ENCODE measurements at regions not wholly inside any gene's neighbourhood (a gene's known extent, or its start where the extent isn't known, plus 50 kb on each side); places are given as distances from the start of the nearest gene placed in this dataset.
"Not testable (repeated sequence)": the region's sequence is repeated elsewhere in the genome, so short reads cannot be mapped to it uniquely, and the experiment has no call there.

DNA sequence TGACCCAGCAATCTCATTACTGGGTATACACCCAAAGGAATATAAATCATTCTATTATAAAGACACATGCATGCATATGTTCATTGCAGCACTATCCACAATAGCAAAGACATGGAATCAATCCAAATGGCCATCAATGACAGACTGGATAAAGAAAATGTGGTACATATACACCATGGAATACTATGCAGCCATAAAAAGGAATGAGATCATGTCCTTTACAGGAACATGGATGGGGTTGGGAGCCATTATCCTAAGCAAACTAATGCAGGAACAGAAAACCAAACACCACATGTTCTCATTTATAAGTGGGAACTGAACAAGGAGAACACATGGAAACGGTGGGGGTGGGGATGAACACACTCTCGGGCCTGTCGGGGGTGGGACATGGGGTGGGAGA lies 129.2 kb upstream of the STK26 start:
- H3K27me3 ChIP-seq (ENCODE audit: control insufficient read depth in 1 of 2, insufficient read depth in 2 of 2, low read length in 2 of 2); H3K4me3 ChIP-seq (ENCODE audit: low read length in 2 of 2); H3K9ac ChIP-seq (ENCODE audit: low read length in 2 of 2): not testable (repeated sequence)

DNA sequence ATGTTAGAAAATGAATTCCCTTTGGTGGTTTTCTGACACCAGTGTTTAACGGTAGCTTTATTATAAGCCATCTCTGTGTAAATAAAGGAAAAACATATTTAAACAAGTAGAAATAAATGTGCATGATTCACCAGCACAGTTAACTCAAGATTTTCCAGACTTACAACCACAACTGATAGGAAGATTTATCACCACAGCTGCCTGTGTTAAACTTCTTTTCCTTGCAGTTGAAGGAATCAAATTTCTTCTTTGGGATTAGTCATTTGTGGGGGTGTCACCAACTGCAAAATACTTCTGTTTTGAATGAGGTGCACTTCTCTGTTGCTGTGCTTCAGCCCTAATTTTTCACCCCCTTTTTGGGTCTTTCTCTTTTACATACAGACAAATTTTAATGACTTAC lies 128.1 kb upstream of the STK26 start:
- H3K9me3 ChIP-seq (ENCODE audit: control insufficient read depth in 2 of 2, low read length in 2 of 2) = no peaks in the 10 kb centered on the region

More for the DNA sequence above, 129.2 kb upstream of the STK26 start:
- H3K4me1 ChIP-seq (ENCODE audit: control insufficient read depth, insufficient read depth, low read length); H3K27ac ChIP-seq (ENCODE audit: low read length); H3K36me3 ChIP-seq (ENCODE audit: control insufficient read depth in 2 of 2, insufficient read depth in 2 of 2, low read length in 2 of 2); H3K9me3 ChIP-seq (ENCODE audit: control insufficient read depth in 2 of 2, low read length in 2 of 2): not testable (repeated sequence)

DNA sequence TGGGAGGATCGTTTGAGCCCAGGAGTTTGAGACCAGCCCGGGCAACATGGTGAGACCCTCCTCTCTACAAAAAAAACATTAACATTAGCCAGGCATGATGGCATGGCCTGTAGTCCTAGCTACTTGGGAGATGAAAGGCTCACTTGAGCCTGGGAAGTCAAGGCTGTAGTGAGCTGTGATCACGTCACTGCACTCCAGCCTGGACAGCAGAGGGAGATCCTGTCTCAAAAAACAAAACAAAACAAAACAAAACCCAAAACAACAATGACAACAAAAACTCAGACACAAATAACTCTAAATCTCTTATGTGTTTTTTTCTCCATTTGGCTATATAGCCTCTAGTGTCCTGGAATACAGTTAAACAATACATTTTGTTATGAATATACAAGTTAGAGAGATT lies 127.3 kb upstream of the STK26 start:
- Histone ChIP-seq H3K36me3 (ENCODE audit: control insufficient read depth in 2 of 2, insufficient read depth in 2 of 2, low read length in 2 of 2) (no peaks in the 10 kb centered on the region), H3K9ac (ENCODE audit: low read length in 2 of 2) (no peak overlapping the region), H3K27me3 (ENCODE audit: control insufficient read depth in 1 of 2, insufficient read depth in 2 of 2, low read length in 2 of 2) (peaks cover 0 to 2% of the 10 kb centered on the region in 2 donors), H3K27ac (ENCODE audit: low read length) (no peak overlapping the region), H3K9me3 (ENCODE audit: control insufficient read depth in 2 of 2, low read length in 2 of 2) (no peaks in the 10 kb centered on the region), H3K4me3 (ENCODE audit: low read length in 2 of 2) (no peak overlapping the region), H3K4me1 (ENCODE audit: control insufficient read depth, insufficient read depth, low read length) (no peaks in the 10 kb centered on the region)

More for the DNA sequence above, 128.1 kb upstream of the STK26 start:
- H3K4me3 ChIP-seq (ENCODE audit: low read length in 2 of 2) = no peak overlapping the region
- H3K27ac ChIP-seq (ENCODE audit: low read length) = no peak overlapping the region
- H3K9ac ChIP-seq (ENCODE audit: low read length in 2 of 2) = no peak overlapping the region
- no peaks in the 10 kb centered on the region for H3K4me1 ChIP-seq (ENCODE audit: control insufficient read depth, insufficient read depth, low read length)
- peaks cover 0 to 2% of the 10 kb centered on the region in 2 donors for H3K27me3 ChIP-seq (ENCODE audit: control insufficient read depth in 1 of 2, insufficient read depth in 2 of 2, low read length in 2 of 2)
- no peaks in the 10 kb centered on the region for H3K36me3 ChIP-seq (ENCODE audit: control insufficient read depth in 2 of 2, insufficient read depth in 2 of 2, low read length in 2 of 2)

DNA sequence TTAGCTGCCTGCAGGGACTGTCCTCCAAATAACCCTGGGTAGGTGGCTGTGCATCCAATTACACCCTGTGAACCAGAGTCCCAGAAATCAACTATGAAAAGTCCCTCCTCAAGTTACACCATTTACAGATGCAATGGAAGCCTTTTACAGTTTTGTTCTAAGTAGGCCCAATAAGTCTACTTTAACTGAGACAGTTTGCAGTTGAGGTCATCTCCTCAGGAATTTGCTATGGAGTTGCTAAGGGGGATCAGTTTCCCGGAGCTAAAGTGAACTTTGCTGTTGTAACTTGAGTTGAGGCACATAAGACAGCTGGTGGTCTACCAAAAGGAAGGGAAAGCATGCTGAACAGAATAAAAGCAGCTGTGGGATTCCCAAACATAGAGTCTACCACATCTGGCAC lies 121.6 kb upstream of the STK26 start:
- no peaks in the 10 kb centered on the region for H3K4me1 ChIP-seq (ENCODE audit: control insufficient read depth, insufficient read depth, low read length)
- no peak overlapping the region for H3K4me3 ChIP-seq (ENCODE audit: low read length in 2 of 2)
- H3K36me3 ChIP-seq (ENCODE audit: control insufficient read depth in 2 of 2, insufficient read depth in 2 of 2, low read length in 2 of 2) = no peaks in the 10 kb centered on the region
- H3K27me3 ChIP-seq (ENCODE audit: control insufficient read depth in 1 of 2, insufficient read depth in 2 of 2, low read length in 2 of 2) = peaks cover 0 to 2% of the 10 kb centered on the region in 2 donors
- H3K27ac ChIP-seq (ENCODE audit: low read length) = no peak overlapping the region
- H3K9ac ChIP-seq (ENCODE audit: low read length in 2 of 2) = no peak overlapping the region
- no peaks in the 10 kb centered on the region for H3K9me3 ChIP-seq (ENCODE audit: control insufficient read depth in 2 of 2, low read length in 2 of 2)

DNA sequence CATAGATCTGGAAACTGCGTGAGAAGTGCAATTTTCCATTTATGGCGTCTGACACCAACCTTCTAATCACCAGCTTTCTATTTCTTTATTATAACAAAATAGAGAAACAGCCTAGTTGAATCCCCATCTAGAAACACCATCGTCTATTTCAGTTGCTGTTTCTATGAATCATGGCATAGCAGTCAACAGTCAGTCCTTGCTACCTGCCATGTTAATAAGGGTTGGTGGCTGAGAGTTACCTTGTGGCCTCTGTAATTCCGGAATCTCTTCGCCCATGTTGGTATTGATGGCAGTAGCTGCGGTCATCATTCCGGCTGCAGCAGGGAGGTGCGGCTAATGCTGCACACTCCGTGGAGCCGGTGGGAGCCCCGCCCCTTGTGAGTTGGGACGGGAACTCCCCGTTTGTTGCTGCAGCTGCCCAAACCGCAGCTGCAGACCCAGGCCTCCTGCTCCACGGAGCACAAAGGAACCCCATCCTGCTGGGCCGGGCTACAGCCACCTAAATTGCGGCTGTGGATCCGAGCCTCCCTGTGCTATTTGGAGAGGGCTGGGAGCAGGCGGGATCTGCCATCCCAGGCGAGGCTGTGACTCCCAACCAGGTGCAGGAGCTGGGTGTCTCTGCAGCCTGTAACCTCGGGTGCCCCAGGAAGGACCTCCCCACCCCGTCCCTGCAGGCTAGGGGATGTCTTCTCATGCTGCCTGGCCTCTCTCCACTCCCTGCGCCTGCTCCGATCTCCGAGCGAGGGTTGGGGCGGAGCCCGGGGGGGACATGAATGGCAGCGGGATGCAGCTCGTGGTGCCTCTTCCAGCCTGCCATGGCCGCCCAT lies 115.4 kb upstream of the STK26 start:
- no peaks in the 10 kb centered on the region for H3K36me3 ChIP-seq (ENCODE audit: control insufficient read depth in 2 of 2, insufficient read depth in 2 of 2, low read length in 2 of 2)
- H3K27ac ChIP-seq (ENCODE audit: low read length) = no peak overlapping the region
- peaks cover 0 to 7% of the 10 kb centered on the region in 2 donors for H3K27me3 ChIP-seq (ENCODE audit: control insufficient read depth in 1 of 2, insufficient read depth in 2 of 2, low read length in 2 of 2)
- no peak overlapping the region for H3K4me3 ChIP-seq (ENCODE audit: low read length in 2 of 2)
- H3K4me1 ChIP-seq (ENCODE audit: control insufficient read depth, insufficient read depth, low read length) = no peaks in the 10 kb centered on the region
- H3K9me3 ChIP-seq (ENCODE audit: control insufficient read depth in 2 of 2, low read length in 2 of 2) = no peaks in the 10 kb centered on the region
- no peak overlapping the region for H3K9ac ChIP-seq (ENCODE audit: low read length in 2 of 2)

DNA sequence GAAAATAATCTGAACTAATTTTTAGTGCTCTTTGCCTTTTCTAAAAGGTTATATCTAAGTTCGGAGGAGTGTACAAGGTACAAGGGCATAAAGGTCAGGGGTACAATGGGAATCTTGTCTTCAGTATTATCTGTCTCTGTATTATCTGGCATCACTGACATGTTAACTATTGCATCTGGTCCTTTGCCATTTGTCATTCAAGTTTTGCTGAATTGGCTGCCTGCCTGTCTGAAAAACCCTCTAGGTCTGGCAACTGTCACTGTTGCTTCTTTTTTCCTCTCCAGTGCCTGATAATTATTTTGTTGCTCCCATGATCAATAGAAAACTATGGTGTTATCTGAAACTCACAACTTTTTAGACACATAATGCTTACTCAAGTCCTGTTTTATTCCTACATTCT lies 112.5 kb upstream of the STK26 start:
- Histone ChIP-seq H3K27me3 (ENCODE audit: control insufficient read depth in 1 of 2, insufficient read depth in 2 of 2, low read length in 2 of 2) (peaks cover 0 to 7% of the 10 kb centered on the region in 2 donors), H3K36me3 (ENCODE audit: control insufficient read depth in 2 of 2, insufficient read depth in 2 of 2, low read length in 2 of 2) (no peaks in the 10 kb centered on the region), H3K4me3 (ENCODE audit: low read length in 2 of 2) (no peak overlapping the region)

DNA sequence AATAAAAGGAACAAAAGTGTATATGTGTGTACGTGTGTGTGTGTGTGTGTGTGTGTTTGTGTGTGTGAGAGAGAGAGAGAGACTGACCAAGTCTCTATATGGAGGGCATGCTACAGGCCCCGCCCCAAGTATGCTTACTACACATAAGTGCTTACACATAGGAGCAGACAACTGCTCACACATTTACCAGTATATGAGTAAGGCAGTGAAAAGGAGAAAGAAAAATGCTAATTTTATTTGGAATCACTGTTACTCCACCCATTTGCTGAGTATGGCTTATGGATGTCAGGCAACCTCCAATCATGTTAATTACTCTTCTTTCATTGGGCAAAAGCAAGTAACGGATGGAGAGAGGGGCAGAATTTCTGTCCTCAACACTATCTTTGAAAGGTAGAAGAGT lies 107.6 kb upstream of the STK26 start:
- peaks cover 0 to 13% of the 10 kb centered on the region in 2 donors for H3K27me3 ChIP-seq (ENCODE audit: control insufficient read depth in 1 of 2, insufficient read depth in 2 of 2, low read length in 2 of 2)
- H3K9me3 ChIP-seq (ENCODE audit: control insufficient read depth in 2 of 2, low read length in 2 of 2) = no peaks in the 10 kb centered on the region
- H3K36me3 ChIP-seq (ENCODE audit: control insufficient read depth in 2 of 2, insufficient read depth in 2 of 2, low read length in 2 of 2) = no peaks in the 10 kb centered on the region
- H3K4me3 ChIP-seq (ENCODE audit: low read length in 2 of 2) = no peak overlapping the region
- no peaks in the 10 kb centered on the region for H3K4me1 ChIP-seq (ENCODE audit: control insufficient read depth, insufficient read depth, low read length)
- H3K27ac ChIP-seq (ENCODE audit: low read length) = no peak overlapping the region
- H3K9ac ChIP-seq (ENCODE audit: low read length in 2 of 2) = no peak overlapping the region

More for the DNA sequence above, 112.5 kb upstream of the STK26 start:
- Histone ChIP-seq H3K4me1 (ENCODE audit: control insufficient read depth, insufficient read depth, low read length) (no peaks in the 10 kb centered on the region), H3K9me3 (ENCODE audit: control insufficient read depth in 2 of 2, low read length in 2 of 2) (no peaks in the 10 kb centered on the region), H3K27ac (ENCODE audit: low read length) (no peak overlapping the region), H3K9ac (ENCODE audit: low read length in 2 of 2) (no peak overlapping the region)

DNA sequence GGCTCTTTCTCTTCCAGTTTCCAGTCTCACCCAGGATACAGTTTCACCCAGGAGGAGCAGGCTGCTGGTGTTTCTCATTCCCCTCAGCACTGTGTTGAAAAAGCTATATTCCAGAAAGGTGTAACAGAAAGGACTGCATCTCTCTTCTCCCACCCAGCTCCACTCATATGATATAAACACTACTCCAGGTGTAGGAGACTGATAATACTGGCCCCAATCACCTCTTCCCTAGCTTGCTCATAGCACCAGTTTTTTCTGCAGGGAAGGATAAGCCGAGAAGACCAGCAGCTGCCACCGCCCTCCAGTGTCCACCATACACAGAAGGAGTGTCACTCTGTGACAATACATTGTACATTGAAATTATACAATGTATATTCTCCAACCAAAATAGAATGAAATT lies 105.5 kb upstream of the STK26 start:
- Histone ChIP-seq H3K9me3 (ENCODE audit: control insufficient read depth in 2 of 2, low read length in 2 of 2) (no peaks in the 10 kb centered on the region), H3K27me3 (ENCODE audit: control insufficient read depth in 1 of 2, insufficient read depth in 2 of 2, low read length in 2 of 2) (peaks cover 0 to 13% of the 10 kb centered on the region in 2 donors), H3K4me3 (ENCODE audit: low read length in 2 of 2) (no peak overlapping the region), H3K9ac (ENCODE audit: low read length in 2 of 2) (no peak overlapping the region), H3K4me1 (ENCODE audit: control insufficient read depth, insufficient read depth, low read length) (no peaks in the 10 kb centered on the region), H3K36me3 (ENCODE audit: control insufficient read depth in 2 of 2, insufficient read depth in 2 of 2, low read length in 2 of 2) (no peaks in the 10 kb centered on the region), H3K27ac (ENCODE audit: low read length) (no peak overlapping the region)

DNA sequence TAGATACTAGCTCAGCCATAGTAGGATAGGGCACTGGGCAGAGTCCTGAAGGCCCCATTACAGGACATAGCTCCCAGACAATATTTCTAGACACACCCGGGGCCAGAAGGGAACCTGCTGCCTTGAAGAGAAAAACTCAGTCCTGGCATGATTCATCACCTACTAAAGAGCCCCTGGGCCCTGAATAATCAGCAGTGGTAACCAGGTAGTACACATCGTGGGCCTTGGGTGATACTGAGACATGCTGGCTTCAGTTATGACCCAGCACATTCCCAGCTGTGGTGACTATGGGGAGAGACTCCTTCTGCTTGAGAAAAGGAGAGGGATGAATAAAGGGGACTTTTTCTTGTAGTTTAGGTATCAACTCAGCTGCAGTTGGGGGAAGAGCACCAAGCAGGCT lies 104.3 kb upstream of the STK26 start:
- Histone ChIP-seq H3K36me3 (ENCODE audit: control insufficient read depth in 2 of 2, insufficient read depth in 2 of 2, low read length in 2 of 2) (no peaks in the 10 kb centered on the region), H3K9ac (ENCODE audit: low read length in 2 of 2) (no peak overlapping the region), H3K4me3 (ENCODE audit: low read length in 2 of 2) (no peak overlapping the region), H3K4me1 (ENCODE audit: control insufficient read depth, insufficient read depth, low read length) (no peaks in the 10 kb centered on the region), H3K9me3 (ENCODE audit: control insufficient read depth in 2 of 2, low read length in 2 of 2) (no peaks in the 10 kb centered on the region), H3K27ac (ENCODE audit: low read length) (no peak overlapping the region), H3K27me3 (ENCODE audit: control insufficient read depth in 1 of 2, insufficient read depth in 2 of 2, low read length in 2 of 2) (peaks cover 0 to 16% of the 10 kb centered on the region in 2 donors)

DNA sequence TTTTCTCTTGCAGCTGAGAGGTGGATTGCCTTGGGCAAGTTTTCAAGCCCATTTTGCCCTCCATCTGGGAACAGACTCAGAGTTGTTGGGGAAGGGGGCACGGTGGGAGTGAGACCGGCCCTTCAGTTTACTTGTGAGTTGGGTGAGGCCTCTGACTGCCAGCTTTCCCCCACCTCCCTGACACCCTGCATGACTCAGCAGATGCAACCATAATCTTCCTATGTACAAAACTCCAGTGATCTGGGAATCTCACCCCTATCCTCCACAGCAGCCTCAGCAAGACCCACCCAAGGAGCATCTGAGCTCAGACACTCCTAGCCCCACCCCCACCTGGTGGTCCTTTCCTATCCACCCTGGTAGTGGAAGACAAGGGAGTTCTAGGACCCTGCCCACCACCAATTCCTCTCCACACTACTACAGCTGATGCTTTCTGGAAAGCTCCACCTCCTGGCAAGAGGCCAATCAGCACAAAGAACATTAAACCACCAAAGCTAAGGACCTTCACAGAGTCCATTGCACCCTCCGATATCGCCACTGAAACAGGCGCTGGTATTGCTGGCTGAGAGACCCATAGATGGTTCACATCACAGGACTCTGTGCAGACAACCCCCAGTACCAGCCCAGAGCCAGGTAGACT lies 99.4 kb upstream of the STK26 start:
- H3K27me3 ChIP-seq (ENCODE audit: control insufficient read depth in 1 of 2, insufficient read depth in 2 of 2, low read length in 2 of 2) = peaks cover 0 to 13% of the 10 kb centered on the region in 2 donors
- H3K4me3 ChIP-seq (ENCODE audit: low read length in 2 of 2) = no peak overlapping the region
- no peaks in the 10 kb centered on the region for H3K9me3 ChIP-seq (ENCODE audit: control insufficient read depth in 2 of 2, low read length in 2 of 2)
- no peaks in the 10 kb centered on the region for H3K36me3 ChIP-seq (ENCODE audit: control insufficient read depth in 2 of 2, insufficient read depth in 2 of 2, low read length in 2 of 2)
- no peak overlapping the region for H3K9ac ChIP-seq (ENCODE audit: low read length in 2 of 2)
- H3K4me1 ChIP-seq (ENCODE audit: control insufficient read depth, insufficient read depth, low read length) = no peaks in the 10 kb centered on the region
- no peak overlapping the region for H3K27ac ChIP-seq (ENCODE audit: low read length)

DNA sequence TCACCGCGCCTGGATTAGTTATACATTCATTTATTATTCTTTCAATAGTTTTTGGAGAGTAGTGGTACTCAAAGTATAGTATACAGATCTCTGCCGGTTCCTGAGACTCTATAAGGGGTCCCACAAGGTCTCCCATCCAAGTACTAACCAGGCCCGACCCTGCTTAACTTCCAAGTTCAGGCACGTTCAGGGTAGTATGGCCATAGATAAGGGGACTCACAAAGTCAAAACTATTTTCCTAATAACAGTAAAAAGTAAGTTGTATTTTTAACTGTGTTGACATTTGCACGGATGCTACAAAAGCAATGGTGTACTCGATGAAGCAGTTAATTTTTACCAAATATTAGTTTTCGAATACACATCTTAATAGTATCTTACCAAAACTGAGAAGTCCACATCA lies 84.4 kb upstream of the STK26 start:
- Histone ChIP-seq H3K27me3 (ENCODE audit: control insufficient read depth in 1 of 2, insufficient read depth in 2 of 2, low read length in 2 of 2) (peaks cover 0 to 3% of the 10 kb centered on the region in 2 donors), H3K9ac (ENCODE audit: low read length in 2 of 2) (no peak overlapping the region), H3K4me1 (ENCODE audit: control insufficient read depth, insufficient read depth, low read length) (no peaks in the 10 kb centered on the region), H3K9me3 (ENCODE audit: control insufficient read depth in 2 of 2, low read length in 2 of 2) (no peaks in the 10 kb centered on the region), H3K4me3 (ENCODE audit: low read length in 2 of 2) (no peak overlapping the region), H3K27ac (ENCODE audit: low read length) (no peak overlapping the region), H3K36me3 (ENCODE audit: control insufficient read depth in 2 of 2, insufficient read depth in 2 of 2, low read length in 2 of 2) (no peaks in the 10 kb centered on the region)

Data from stomach smooth muscle (tissue), 2 donors.